HCT116 (cell line): ENCODE measurements at regions not wholly inside any gene's neighbourhood (a gene's known extent, or its start where the extent isn't known, plus 50 kb on each side); places are given as distances from the start of the nearest gene placed in this dataset.

ENCODE experiments used
- CEBPB ChIP-seq: IDR thresholded peaks from 2 replicates; pipeline ENCODE4 v1.6.1; 2012; ENCODE audit warnings: low read depth
- CTCF ChIP-seq, 3 experiments: fragments of 200-600 bp in 1 of 3; sonication (generic) in 1 of 3; IDR thresholded peaks in 2 of 3; conservative IDR thresholded peaks in 1 of 3; 2 replicates each; pipeline ENCODE4 v1.5.1; 2012 to 2017; ENCODE audit warnings: low read depth in 2 of 3, low read length in 2 of 3, antibody characterized with exemption in 1 of 3, borderline replicate concordance in 1 of 3, control low read depth in 1 of 3, mild to moderate bottlenecking in 1 of 3, mixed read lengths in 1 of 3, mixed run types in 1 of 3, moderate library complexity in 1 of 3; ENCODE audit not compliant: insufficient read depth in 1 of 3
- EGR1 ChIP-seq: IDR thresholded peaks from 2 replicates; pipeline ENCODE4 v1.6.1; 2012; ENCODE audit warnings: low read depth
- EZH2 ChIP-seq: fragments of 200-600 bp; sonication (generic); IDR thresholded peaks from 2 replicates; pipeline ENCODE4 v1.6.1; 2017; ENCODE audit warnings: antibody characterized with exemption, mixed run types
- RAD21 ChIP-seq: IDR thresholded peaks from 2 replicates; pipeline ENCODE4 v1.6.1; 2012; ENCODE audit warnings: low read depth, mild to moderate bottlenecking
- REST ChIP-seq: IDR thresholded peaks from 2 replicates; pipeline ENCODE4 v1.6.1; 2012; ENCODE audit warnings: low read depth
- SP1 ChIP-seq: IDR thresholded peaks from 2 replicates; pipeline ENCODE4 v1.6.1; 2012; ENCODE audit warnings: low read depth
- ZNF274 ChIP-seq: fragments of 200-500 bp; sonication (Bioruptor generic); IDR thresholded peaks from 2 replicates; pipeline ENCODE4 v1.6.1; 2014; ENCODE audit warnings: mild to moderate bottlenecking, low read depth, low read length, inconsistent platforms

- TF ChIP-seq CTCF (IDR thresholded peaks at IDR 0.05 in 2 of 3, conservative IDR thresholded peaks at IDR 0.05 in 1 of 3; ENCODE audit: borderline replicate concordance in 1 of 3, insufficient read depth in 1 of 3, low read depth in 2 of 3, low read length in 2 of 3) (no peak), RAD21 (no peak), SP1 (no peak), EZH2 (no peak), EGR1 (no peak), CEBPB (no peak), ZNF274 (no peak), REST (no peak)
Observed at GRCh38 chr1:209187589-209187988, 395.9 kb upstream of the CAMK1G start.
